Stimulated activated CD8-positive, alpha-beta memory T cell treated with anti-CD3 and anti-CD28 coated beads, Interleukin-7, amount 100 ng/mL, for 4 hours (primary cell): ENCODE measurements at regions not wholly inside any gene's neighbourhood (a gene's known extent, or its start where the extent isn't known, plus 50 kb on each side); places are given as distances from the start of the nearest gene placed in this dataset.

ENCODE experiments used
- DNase-seq, 2 donors: peaks; one replicate each; pipeline ENCODE4 v3.0.0-alpha.2; 2020; ENCODE audit warnings: low read depth in 2 of 2

- no peak for DNase-seq
These were observed 53.3 kb upstream of the DCC start for GRCh38 chr18:52286675-52287074.

- DNase-seq: no peak
These were observed 52.8 kb upstream of the DCC start for GRCh38 chr18:52287151-52287550.

- DNase-seq: no peak
These were observed 51.5 kb upstream of the DCC start for GRCh38 chr18:52288403-52289004.

- DNase-seq: no peak
These were observed 50.6 kb upstream of the DCC start for GRCh38 chr18:52289392-52289791.
